ENCODE measurements at regions not wholly inside any gene's neighbourhood (a gene's known extent, or its start where the extent isn't known, plus 50 kb on each side); places are given as distances from the start of the nearest gene placed in this dataset.

DNA sequence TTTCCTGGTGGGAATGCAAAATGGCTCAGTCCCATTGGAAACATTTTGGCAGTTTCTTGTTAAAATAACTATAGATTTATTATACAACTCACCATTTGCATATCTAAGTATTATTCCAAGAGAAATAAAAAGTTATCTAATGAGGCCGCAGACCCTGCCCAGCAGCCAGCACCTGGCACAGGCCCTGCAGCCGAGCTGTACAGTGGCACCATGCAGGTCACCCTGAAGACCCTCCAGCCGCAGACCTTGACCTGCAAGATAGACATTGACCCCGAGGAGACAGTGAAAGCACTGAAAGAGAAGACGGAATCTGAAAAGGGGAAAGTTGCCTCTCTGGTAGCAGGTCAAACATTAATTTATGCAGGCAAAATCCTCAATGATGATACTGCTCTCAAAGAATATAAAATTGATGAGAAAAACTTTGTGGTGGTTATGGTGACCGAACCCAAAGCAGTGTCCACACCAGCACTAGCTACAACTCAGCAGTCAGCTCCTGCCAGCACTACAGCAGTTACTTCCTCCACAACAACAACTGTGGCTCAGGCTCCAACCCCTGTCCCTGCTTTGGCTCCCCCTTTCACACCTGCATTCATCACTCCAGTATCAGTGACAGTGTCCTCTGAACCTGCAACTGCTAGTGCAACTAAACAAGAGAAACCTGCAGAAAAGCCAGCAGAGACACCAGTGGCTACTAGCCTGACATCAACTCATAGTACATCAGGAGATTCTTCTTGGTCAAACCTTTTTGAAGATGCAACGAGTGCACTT lies 113.5 kb upstream of the SATB1 start:
- H2AFZ ChIP-seq (ENCODE audit: low read length), result no peak overlapping the region
- no CpG with 5 or more reads among the region's 7 CpGs for WGBS (ENCODE audit: extremely low coverage, insufficient read length, low lambda C conversion rate)
- no peak overlapping the region for H3K14ac ChIP-seq (ENCODE audit: insufficient read depth, low read length)
- Mint-ChIP-seq H3K4me1 (no peaks in the 10 kb centered on the region; a peak in 1 of 4 replicates), H3K36me3 (ENCODE audit: insufficient read depth in 1 of 3, low read depth in 3 of 3) (no peaks in the 10 kb centered on the region), H3K4me3 (no peak overlapping the region), H3K27ac (no peak overlapping the region), H3K27me3 (ENCODE audit: low read depth) (no peaks in the 10 kb centered on the region), H3K9me3 (no peaks in the 10 kb centered on the region)
- no peak overlapping the region for H2BK120ac ChIP-seq (ENCODE audit: low read depth, low read length, poor library complexity, severe bottlenecking)
- H3K9ac ChIP-seq (ENCODE audit: extremely low read depth, insufficient read length, low read length), result no peak overlapping the region
- no peak overlapping the region for H3K18ac ChIP-seq (ENCODE audit: insufficient read length, low read depth, low read length)
- no peaks in the 10 kb centered on the region for H3K79me2 ChIP-seq (ENCODE audit: insufficient read depth, low read length)
- H3K56ac ChIP-seq (ENCODE audit: insufficient read length, low read depth, low read length), result no peak overlapping the region
- DNase-seq, result no peak
- no peak overlapping the region for H3K4me2 ChIP-seq (ENCODE audit: insufficient read depth, insufficient read length, low read length)
- H3T11ph ChIP-seq (ENCODE audit: low read length), result no peak overlapping the region
- H3K27me3 ChIP-seq (ENCODE audit: insufficient read depth, low read length), result no peaks in the 10 kb centered on the region
- no peak overlapping the region for H3K27ac ChIP-seq (ENCODE audit: insufficient read length, low read depth, low read length)
- no peaks in the 10 kb centered on the region for H3K79me1 ChIP-seq (ENCODE audit: insufficient read depth, low read depth, low read length, poor library complexity, severe bottlenecking)
- H3K23me2 ChIP-seq (ENCODE audit: insufficient read length, low read depth, low read length, poor library complexity, severe bottlenecking), result no peaks in the 10 kb centered on the region
- no peak overlapping the region for H2BK20ac ChIP-seq (ENCODE audit: low read depth, low read length, poor library complexity, severe bottlenecking)
- no peak overlapping the region for H4K8ac ChIP-seq (replicated peaks; ENCODE audit: insufficient read length, low read depth, low read length)
- no peak overlapping the region for H2BK12ac ChIP-seq (ENCODE audit: insufficient read length, low read depth, low read length)
- H4K5ac ChIP-seq (ENCODE audit: insufficient read length, low read depth, low read length), result no peak overlapping the region
- no peak overlapping the region for H2BK15ac ChIP-seq (ENCODE audit: low read depth, low read length)
- H3K4me1 ChIP-seq (ENCODE audit: insufficient read depth, low read length), result no peaks in the 10 kb centered on the region
- no peaks in the 10 kb centered on the region for H4K20me1 ChIP-seq (ENCODE audit: control insufficient read depth, insufficient read depth, insufficient read length)
- TF ChIP-seq, protein P1, sequence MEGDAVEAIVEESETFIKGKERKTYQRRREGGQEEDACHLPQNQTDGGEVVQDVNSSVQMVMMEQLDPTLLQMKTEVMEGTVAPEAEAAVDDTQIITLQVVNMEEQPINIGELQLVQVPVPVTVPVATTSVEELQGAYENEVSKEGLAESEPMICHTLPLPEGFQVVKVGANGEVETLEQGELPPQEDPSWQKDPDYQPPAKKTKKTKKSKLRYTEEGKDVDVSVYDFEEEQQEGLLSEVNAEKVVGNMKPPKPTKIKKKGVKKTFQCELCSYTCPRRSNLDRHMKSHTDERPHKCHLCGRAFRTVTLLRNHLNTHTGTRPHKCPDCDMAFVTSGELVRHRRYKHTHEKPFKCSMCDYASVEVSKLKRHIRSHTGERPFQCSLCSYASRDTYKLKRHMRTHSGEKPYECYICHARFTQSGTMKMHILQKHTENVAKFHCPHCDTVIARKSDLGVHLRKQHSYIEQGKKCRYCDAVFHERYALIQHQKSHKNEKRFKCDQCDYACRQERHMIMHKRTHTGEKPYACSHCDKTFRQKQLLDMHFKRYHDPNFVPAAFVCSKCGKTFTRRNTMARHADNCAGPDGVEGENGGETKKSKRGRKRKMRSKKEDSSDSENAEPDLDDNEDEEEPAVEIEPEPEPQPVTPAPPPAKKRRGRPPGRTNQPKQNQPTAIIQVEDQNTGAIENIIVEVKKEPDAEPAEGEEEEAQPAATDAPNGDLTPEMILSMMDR (conservative IDR thresholded peaks at IDR 0.05), result no peak
- H3K4ac ChIP-seq (ENCODE audit: low read depth, low read length), result no peak overlapping the region
- no peak overlapping the region for H3K23ac ChIP-seq (ENCODE audit: insufficient read length, low read depth, low read length)
- H2BK5ac ChIP-seq (ENCODE audit: insufficient read length, low read length), result no peak overlapping the region
- H4K91ac ChIP-seq (ENCODE audit: insufficient read length, low read depth, low read length), result no peak overlapping the region
- no peak overlapping the region for H2AK5ac ChIP-seq (ENCODE audit: insufficient read length, low read length)
- no peaks in the 10 kb centered on the region for H3K9me3 ChIP-seq (ENCODE audit: control insufficient read depth, low read depth, low read length)
